HG03571 (cell line): ENCODE measurements at regions not wholly inside any gene's neighbourhood (a gene's known extent, or its start where the extent isn't known, plus 50 kb on each side); places are given as distances from the start of the nearest gene placed in this dataset.

Source experiments
- ATAC-seq: cut with Tn5 transposase; IDR thresholded peaks from one replicate; pipeline ENCODE4 v1.9.1; 2021; ENCODE audit not compliant: unreplicated experiment

GRCh38 chr7:24469118-24469517 lies 104.1 kb upstream of the PALS2 start:
- ATAC-seq = no peak

GRCh38 chr7:24472093-24472492 lies 101.2 kb upstream of the PALS2 start:
- no peak for ATAC-seq

DNA sequence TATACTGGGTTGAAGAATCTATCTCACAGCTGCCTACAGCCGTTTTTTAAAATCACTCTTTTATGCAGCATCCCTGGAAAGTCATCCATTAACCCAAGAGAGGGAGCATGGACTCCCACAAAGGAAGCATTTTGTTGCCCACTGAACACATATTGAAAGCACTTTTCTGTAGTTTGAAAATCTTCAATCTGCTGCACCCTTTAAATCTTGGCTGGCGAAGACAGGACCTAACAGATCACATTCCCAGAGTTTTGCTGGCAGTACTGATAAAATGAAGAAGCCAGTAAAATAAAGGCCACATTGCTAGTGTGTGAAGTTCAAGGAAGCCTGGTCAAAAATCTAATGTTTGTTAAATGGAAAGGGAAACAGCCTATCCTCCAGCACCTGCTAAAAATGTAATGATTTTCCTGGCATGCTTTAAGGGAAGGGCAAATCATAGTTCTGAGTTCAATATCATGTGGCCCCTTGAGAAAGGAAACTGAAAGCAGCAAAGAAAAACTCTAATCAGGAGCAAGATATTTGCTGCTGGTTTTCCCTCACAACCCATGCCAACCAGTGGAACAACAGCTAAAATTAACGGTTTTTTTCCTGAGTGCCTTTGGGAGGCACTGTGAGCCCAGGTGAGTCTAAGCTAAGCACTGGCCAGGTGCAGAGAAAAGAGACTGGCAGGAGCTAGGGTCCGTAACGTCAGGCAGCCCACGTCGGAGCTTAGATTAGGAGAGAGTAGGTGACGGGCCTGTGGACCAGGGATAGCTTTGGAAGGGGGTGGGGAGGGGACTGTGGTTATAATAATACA lies 97.9 kb upstream of the PALS2 start:
- no peak for ATAC-seq

DNA sequence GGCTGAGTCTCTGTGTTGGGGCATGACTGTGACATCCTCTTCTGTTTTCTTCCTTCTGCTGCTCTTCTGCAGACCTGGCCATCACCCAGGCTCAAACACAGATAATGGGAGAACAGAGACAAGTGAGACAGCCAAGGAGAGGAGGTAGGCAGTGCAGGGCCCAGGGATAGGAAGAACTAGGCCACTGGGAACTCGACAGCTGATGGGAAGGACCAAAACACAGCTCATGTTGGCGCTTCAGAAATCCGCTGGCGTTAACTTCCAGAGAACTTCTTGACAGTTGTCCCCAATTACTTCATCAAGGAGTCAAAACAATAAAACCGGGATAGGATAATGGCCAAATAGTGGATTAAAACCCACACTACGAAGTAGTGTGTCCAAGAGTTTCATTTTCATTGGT lies 97.0 kb upstream of the PALS2 start:
- no peak for ATAC-seq

- ATAC-seq = no peak
Observed at GRCh38 chr7:24477398-24478136, 95.7 kb upstream of the PALS2 start.

GRCh38 chr7:24478137-24478655 lies 95.1 kb upstream of the PALS2 start:
- no peak for ATAC-seq

GRCh38 chr7:24480501-24480900 lies 92.8 kb upstream of the PALS2 start:
- no peak for ATAC-seq

- no peak for ATAC-seq
Observed at GRCh38 chr7:24483804-24484203, 89.4 kb upstream of the PALS2 start.

- ATAC-seq = no peak
Observed at GRCh38 chr7:24492576-24492975, 80.7 kb upstream of the PALS2 start.

DNA sequence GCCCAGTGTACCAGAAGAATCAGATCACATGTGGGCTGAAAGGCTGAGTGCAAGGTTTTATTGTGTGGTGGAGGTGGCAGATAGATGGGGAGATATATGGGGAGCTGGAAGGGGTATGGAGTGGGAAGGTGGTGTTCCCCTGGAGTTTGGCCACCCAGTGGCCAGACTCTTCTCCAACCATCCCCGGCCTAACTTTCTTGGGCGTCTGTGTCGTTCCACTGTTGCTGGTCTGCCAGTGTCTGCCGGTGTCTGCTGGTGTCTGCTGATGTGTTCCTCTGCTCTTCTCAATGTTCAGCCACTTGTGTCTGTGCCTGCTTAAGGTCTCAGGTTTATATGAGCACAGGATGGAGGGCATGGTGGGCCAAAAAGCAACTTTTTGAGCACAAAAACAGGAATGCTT lies 78.4 kb upstream of the PALS2 start:
- ATAC-seq = no peak

DNA sequence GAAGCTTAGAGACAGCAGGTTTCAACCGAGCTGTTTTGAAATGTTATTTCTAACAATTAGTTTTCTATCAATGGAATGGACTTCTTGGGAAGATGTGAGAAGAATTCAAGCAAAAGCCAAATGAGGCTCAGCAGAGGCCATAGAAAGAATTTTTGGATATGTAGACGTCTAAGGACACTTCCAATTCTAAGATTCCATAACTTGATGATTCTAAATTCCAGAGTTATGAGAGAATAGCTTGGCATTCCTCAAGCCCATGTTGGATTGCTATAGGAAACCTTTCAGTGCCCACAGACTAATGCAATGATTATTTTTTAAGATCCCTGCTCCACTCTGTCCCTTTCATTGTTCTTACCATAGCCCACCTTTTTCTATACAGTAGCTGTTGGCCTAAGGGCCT lies 77.2 kb upstream of the PALS2 start:
- no peak for ATAC-seq

- ATAC-seq = no peak
Observed at GRCh38 chr7:24498439-24498838, 74.8 kb upstream of the PALS2 start.

DNA sequence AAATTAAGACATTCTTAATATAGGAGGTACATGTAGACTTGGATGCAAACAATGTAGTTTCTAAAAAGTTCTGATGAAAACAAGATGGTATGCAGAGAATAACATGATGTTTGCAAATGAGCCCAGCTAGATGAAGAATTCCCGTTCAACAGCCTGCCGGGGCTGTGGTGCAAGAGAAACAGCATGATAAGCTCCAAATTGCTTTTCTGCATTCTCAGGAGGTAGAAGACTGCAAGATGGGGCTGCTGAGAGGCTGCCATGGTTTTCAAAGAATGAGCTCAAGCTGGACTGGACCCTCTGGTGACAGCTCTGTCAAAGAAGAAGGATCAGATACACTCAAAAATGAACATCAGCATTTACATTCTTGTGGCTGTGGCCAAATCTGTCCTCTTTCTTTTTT lies 73.4 kb upstream of the PALS2 start:
- ATAC-seq = no peak

DNA sequence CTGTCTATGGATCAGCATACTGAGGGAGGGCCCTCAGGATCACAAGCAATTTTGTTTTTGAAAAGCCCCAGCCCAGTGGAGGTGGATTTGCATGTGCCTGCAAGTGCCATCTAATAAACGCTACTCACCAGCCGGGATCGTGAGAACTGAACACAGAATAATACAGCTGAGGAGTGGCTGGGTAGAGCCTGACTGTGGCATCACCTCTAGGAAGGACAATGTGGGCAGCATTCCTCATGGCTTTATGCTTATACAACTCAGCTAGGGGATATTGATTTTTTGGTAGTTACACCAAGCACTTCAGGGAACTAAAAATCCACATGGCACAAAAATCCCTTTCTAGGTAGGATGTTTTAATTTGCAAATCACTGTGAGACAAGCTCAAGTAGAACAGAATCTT lies 72.7 kb upstream of the PALS2 start:
- ATAC-seq = no peak

DNA sequence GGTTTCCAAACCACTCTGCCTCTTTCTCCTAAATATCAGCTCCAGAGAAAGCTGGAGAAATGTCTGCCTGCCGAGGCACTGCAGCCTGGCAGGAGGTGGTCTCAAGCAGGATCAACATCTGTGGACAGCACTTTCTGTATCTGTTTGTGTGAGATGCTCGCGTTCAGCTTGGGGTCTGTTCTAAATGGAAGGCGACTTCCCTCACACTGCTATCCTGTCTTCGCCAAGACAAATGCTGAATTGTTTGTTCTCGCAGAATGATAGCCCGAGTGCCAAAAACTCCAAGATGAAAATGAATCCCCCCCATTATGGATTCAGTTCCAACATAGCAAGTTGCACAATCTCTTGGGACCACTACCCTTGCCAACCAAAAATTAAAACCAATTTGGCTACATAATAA lies 72.2 kb upstream of the PALS2 start:
- ATAC-seq = no peak

DNA sequence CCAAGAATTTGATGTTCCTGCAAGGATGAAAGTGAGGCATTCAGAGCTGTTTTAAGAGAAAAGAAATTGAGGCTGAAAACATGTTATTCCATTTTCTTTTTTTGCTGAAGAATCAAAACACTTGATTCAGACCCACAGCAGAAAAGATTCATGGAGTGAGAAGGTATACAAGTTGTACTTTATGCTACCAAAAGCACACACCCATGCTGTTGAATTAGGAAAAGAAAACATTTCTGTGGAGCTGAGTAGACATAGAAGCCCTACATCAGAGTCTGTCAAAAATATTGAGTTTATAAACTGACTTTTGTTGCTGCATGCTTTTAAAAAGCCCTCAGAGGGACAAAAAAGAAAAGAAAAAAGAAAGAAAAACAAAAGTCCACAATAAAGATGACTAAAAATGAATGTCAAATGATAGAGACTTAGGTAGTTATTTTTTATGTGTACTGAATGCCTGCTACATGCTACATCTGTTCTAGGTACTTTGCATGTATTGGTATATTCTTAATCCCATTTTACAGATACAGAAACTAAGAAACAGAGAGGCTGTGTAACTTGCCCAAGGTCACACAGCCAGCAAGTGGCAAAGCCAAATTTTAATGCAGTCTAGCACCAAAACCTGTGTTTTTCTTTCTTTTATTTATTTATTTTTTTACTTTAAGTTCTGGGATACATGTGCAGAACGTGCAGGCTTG lies 71.7 kb upstream of the PALS2 start:
- no peak for ATAC-seq

GRCh38 chr7:24502135-24502488 lies 71.1 kb upstream of the PALS2 start:
- ATAC-seq = no peak

DNA sequence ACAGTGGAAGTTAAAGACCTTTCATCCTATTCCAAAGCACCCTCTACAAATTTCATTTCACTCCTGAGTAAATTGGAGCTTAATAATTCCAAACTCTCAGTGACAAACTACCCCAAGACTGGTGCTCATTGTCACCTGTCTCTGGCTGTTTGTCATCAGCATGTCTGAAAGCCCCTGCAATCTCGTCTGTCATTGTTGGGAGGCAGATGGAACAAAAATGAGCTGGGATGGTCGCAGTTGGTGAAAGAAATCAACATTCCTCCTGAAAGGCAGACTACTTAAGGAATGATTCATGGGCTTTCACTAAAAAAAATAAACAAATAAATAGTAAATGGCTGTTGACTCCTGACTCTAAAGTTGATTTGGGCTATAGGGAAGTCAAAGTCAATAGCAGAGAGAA lies 69.7 kb upstream of the PALS2 start:
- ATAC-seq = no peak

DNA sequence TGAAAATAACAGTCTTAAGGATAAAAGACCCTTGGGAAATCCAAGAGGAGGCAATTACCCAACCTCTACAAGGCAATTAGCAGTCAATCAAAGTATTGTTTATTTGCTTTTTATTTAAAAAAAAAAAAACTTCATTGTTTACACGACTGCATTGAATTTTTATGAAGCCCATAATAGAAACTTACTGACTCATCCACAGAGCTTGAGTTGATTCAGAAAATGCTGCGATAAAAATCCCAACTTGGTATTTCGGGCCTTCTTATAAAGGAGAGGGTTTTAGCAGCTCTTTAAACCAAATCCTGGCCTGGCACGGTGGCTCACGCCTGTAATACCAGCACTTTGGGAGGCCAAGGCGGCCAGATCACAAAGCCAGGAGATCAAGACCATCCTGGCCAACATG lies 69.2 kb upstream of the PALS2 start:
- ATAC-seq = no peak

- ATAC-seq = no peak
Observed at GRCh38 chr7:24504836-24505235, 68.4 kb upstream of the PALS2 start.

- no peak for ATAC-seq
Observed at GRCh38 chr7:24505968-24506367, 67.3 kb upstream of the PALS2 start.

DNA sequence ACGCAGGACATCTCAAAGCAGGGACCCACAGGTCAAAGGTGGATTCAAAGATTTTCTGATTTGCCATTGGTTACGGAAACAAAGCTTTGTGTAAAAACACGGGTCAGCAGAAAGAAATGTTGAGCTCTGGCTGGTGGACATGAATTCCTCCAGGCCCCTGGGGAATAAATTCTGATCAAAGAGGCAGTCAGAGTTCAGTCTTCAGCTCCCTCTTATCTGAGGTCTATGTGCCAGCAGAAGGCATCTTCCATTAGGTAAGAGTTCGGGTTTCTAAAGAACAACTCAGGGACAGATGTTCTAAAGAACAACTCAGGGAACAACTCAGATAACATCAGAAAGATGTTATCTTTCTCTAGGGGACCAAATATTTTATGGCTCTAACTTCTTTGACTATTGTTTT lies 64.9 kb upstream of the PALS2 start:
- ATAC-seq = no peak
